ENCODE measurements at regions not wholly inside any gene's neighbourhood (a gene's known extent, or its start where the extent isn't known, plus 50 kb on each side); places are given as distances from the start of the nearest gene placed in this dataset.

DNA sequence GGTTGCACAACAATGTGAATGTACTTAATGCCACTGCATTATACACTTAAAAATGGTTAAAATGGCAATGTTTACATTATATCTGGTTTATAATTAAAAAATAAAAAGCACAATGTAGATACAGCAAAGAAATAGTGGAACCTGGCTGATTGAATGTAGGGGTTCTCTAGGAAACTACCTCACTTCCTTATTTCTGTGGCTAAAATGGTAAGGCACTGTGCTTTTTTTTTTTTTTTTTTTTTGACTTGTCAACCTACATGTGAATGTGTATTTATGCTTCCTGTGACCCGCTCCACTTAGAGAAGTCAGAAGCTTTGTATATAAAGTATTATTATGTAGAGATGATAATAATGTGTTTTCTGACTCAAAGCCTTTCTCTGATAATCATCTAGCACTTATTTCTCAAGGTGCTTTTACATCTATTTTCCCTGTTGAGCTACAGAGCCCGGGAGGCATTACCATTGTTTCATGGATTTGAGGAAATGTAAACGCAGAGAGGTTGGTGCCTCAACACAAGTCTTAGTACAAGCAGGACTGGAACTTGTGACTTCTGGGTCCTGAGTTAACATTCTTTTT, 55.0 kb downstream of the SOX4 start:
- no peak for DNase-seq

DNA sequence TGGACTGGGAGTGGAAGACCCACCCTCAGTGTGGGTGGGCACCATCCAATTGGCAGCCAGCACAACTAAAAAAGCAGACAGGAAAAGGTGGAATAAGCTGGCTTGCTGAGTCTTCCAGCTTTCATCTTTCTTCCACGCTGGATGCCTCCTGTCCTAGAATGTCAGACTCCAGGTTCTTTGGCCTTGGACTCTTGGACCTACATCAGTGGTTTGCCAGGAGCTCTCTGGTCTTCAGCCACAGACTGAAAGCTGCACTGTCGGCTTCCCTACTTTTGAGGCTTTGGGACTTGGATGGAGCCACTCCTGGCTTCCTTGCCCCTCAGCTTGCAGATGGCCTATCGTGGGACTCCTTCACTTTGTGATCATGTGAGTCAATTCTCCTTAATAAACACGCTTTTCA, 59.8 kb downstream of the SOX4 start:
- DNase-seq = no peak

DNA sequence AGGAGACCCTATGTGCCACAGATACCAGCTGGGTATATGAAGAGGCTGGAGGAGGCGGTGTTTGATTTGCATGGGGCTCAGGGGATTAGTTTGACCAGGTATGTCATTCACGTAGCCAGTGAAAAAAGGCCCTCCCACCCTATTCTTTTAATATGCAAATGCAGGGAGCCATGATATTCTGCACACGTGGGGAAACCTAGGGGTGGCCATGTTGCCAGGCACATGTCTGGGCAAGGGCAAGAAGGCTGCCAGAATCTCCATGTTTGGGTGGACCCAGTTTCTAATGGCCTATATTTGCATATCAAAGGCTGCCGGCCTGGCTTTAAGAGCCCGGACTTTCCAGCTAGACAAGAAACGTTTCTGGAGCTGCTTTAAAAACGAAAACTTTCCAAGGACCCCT, 60.4 kb downstream of the SOX4 start:
- no peak for DNase-seq

DNA sequence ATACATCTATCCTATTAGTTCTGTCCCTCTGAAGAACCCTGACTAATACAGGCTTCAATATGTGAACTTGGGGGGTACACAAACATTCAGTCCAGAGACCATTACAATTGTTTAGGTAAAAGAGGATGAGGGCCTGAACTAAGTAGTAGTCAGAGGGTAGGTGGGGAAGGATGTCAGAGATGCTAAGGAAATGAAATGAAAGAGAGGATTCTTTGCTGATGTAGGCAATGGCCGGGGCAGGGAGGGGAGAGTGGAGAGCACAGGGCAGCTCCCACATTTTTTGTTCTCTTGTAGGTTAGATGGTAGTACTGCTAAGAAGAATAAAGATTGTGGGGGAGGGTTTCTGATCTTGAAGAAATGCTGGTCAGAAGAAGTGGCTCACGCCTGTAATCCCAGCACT, 60.8 kb downstream of the SOX4 start:
- no peak for DNase-seq

DNA sequence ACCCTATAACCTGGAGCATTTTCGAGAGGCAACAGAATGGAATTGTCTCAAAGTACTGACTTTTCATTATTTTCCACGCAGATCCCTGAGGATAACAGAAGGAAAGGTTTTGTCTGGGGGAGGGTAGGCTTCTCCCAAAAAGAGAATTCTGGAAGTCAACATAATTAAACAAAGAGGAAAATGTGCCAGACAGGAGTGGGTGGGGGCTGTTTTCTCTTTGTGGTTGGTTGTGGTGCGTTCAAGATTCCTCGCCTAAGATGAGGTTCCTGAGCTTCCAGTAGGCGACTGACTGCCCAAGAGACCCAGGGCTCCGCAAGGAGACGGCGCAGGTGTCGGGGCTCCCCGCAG, 70.4 kb downstream of the SOX4 start:
- no peak for DNase-seq

DNA sequence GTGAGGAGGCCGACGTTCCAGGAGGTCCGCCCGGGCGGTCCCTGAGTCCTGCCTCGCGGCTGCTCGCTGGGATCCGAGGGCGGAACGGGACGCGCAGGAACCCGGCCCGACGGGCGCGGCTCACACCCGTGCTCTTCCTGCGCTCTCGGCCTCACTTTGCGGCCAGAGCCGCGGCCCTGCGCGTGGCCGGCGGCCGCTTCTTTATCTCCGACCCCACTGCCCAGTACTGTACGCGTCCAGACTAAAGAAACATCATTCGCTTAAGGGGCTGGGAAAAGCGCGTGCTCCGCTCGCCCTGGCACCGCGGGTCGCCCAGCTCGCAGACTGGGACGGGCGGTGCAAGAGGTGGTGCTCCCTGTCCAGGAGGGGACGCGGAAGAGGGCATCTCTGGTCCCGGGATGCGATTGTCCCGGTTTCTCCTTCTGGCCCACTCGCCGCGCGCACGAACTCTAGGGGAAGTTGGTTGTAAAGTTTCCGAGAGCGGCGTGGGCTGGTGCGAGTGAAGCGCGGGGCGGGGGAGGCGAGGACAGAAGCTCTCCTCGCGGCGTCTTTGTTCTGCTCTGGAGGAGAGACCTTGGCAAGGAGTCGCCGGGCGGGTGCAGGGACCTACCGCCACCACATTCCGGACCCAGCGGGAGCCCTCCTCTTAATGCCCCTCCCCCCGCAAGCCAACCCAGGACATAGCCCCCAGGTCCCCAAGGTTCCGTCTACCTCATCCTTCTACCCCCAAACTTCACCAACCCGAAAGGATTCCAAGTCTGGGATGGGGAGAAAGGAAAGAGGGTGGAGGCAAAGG, 71.0 kb downstream of the SOX4 start:
- DNase-seq = no peak

DNA sequence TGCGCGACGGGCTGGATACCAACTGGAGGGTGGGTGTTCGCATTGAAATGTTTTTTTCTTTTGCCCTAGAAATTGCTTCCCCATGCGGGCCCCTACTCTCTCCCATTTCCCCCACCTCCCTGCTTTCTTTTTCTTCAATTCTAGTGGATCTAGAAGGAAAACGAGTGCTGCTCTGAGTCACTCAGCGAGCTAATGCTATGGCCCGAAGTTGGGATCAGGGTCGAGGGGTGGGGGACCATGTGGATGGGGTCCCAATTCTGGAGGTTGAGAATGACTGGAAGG, 71.5 kb downstream of the SOX4 start:
- no peak for DNase-seq

DNA sequence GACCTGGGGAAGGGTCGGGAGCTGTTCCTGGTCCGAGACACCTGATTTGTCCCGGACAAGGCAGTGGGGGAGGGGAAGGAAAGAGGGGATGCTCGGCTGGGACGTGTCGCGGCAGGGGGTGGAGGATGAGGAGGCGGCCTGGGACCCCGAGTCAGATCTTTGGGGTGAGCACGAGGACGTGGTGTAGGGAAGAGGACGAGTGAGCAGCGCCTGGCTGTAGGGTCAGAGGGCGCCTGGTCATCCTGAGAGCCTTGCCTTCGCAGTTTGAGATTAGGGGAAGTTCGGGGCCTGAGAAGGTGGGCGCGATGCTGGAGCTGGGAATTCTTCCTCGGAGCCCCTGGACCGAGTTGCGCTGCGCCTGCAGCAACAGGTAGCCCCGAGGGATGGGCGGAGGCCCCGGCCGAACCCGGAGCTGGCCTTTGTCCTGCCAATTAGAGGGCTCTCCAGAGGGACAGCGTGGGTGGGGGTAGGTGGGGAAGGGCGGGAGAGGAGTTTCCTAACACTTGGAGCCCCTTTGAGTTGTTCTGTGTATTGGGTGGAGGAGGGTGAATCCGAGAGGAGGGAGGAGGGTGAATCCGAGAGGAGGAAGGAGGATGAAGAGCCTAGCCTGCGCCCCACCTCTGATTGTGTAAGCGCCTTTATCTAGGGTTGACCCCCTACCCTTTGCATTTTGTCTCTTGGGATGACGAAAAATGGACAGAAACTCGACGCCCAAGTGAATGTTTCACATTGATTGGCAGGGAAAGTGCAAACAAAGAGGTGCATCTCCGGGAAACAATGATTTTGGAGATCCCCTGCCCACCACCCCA, 72.0 kb downstream of the SOX4 start:
- DNase-seq = no peak

DNA sequence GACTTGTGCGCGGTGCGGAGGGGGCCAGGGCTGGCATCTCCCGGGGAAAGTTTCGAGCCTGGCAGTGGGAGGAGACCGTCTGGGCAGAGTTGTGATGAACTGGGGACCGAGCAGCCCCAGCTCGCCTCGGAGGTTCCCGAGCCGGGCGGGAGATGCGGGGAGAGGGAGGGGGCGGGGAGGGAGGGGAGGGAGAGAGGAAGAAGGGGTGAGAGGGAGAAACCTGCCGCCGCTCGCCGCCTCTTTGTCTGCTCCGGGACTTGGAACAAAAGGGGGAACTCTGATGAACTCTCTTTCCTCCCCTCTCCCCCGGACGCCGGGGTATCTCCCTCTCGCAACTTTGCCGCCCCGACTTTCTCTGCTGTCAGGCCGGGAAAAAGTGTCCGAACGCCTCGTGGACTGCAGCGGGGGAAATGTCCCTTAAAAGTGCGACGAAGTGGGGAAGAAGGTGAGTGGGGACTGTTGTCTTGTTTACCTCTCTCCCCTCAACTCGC, 72.7 kb downstream of the SOX4 start:
- no peak for DNase-seq

DNA sequence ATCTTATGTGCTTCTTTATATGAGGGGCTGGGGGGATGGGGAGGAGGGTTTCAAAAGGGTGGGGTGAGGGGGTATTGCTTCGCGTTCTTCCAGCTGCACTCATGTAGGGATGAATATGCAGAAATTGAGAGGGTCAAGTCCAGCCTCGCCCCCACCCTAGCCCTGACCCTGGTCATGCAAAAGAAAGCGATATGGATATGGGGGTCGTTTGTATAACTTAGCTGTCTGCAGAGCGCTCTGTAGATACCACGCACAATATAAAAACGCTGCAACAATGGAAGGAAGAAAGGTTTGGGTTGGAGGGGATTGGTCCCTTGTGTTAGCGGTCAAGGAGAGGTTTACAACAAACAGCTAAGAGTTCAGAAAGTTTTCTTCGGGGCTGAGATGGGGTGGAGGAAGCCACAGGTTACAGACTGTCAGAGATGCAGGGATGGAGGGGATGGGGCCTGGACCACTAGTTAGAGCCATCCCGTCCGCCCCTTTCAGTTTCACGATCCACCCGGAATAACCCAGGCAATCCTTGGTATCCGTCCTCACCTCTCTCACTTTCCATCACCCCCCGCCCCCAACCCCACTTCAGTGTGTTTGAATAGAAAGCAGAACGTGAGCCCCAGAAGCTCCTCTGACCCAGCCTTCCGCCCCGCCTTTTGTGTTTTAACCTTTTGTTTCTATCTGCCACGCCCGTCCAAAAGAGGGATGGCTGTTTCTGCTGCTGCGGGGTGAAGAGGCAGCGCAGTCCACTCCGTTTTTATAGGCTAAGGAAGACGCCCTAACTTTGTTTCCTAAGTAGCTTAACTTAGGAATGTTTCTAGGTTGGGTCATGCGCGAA, 73.5 kb downstream of the SOX4 start:
- no peak for DNase-seq

DNA sequence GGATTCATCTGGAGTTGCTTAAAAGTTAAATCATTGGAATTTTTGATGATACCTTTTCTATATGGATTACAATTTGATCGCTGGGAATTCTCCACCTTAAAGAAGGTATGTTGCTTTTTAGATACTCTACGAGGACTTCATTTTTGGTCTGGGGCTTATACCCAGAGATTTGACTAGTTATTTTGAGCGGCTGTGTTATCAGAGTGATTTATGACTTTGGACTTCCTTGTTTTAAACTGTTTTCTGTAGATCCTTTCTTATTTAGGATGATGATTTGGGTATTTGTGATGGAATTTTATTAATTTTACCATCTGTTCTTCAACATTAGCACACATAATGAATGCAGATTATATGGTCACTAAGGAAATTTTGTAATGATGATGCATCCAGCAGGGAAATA, 75.2 kb downstream of the SOX4 start:
- DNase-seq = no peak

DNA sequence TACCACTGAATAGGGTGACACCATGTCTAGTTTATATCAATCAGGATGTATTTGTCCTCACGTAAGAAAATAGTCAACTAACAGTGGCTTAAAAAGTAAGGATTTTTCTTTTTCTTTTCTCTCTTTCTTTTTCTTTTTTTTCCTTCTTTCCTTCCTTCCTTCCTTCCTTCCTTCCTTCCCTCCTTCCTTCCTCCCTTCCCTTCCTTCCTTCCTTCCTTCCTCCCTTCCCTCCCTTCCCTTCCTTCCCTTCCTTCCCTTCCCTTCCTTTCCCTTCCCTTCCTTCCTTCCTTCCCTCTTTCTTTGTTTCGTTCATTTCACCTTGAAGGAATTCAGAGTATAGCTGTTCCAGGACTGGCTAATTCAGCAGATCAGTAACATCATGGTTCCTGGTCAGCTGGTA, 83.2 kb downstream of the SOX4 start:
- DNase-seq = no peak

DNA sequence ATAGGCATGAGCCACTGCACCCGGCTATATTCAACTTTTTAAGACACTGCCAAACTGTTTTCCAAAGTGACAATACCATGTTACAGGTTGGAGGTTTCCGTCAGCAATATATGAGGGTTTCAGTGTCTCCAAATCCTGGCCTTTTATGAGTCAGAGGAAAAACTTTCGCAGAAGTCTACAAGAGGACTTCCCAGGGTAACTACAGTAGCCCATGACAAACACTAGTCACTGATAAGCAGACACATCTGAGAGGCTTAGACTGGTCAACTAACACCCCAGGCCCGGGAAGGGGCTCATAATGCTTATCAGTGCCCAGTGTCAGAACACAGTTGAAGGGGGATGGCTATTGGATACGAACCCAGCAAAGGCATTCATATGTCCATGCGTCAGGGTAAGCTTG, 85.4 kb downstream of the SOX4 start:
- no peak for DNase-seq

DNA sequence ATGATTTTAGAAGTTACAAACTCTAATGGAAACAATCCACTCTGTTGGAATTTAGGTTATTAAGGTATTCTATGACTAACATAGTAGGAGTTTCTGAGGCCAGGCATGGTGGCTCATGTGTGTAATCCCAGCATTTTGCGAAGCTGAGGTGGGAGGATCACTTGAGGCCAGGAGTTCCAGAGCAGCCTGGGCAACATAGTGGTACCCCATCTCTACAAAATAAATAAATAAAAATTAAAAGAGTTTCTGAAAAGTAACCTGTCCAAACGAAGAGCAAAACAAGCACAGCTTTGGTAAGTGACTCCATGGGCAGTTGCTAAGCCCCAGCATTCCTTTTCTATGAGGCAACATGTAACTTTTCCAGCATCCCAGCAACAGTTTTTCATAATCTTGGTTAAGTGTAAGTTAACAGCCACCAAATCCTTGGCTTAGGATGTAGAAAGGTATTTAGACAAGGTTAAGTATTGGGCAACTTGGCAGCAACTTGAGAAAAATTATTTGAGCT, 86.3 kb downstream of the SOX4 start:
- peak; percentile 10 for DNase-seq

DNA sequence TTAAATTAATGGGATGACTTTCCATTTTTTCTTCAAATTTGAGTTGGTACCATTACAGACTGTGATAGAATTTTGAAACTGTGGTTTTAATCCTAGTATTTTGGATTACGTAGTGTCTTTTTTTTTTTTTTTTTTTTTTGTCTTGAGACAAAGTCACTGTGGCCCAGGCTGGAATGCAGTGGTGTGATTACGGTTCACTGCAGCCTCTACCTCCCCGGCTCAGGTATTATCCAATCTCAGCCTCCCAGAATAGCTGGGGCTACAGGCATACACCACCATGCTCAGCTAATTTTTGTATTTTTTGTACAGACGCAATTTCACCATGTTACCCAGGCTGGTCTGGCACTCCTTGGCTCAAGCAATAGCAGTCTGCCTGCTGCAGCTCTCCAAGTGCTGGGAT, 87.1 kb downstream of the SOX4 start:
- DNase-seq = no peak

DNA sequence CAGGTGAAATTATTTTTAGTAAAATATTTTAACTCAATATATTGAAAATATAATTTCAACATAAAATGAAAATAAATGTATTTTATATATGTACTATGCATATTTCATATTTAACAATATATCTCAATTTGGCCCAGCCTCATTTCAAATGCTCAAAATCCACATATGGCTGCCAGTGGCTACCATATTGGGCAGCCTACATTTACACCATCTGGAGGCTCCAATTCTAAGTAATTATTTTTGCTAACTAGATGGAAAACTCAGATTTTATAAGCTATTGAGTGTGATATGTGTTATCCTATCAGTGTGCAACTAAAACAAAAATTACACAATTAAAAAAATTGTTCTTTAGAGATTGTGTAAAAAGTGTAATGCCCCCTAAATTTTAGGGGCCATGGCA, 96.9 kb downstream of the SOX4 start:
- no peak for DNase-seq

DNA sequence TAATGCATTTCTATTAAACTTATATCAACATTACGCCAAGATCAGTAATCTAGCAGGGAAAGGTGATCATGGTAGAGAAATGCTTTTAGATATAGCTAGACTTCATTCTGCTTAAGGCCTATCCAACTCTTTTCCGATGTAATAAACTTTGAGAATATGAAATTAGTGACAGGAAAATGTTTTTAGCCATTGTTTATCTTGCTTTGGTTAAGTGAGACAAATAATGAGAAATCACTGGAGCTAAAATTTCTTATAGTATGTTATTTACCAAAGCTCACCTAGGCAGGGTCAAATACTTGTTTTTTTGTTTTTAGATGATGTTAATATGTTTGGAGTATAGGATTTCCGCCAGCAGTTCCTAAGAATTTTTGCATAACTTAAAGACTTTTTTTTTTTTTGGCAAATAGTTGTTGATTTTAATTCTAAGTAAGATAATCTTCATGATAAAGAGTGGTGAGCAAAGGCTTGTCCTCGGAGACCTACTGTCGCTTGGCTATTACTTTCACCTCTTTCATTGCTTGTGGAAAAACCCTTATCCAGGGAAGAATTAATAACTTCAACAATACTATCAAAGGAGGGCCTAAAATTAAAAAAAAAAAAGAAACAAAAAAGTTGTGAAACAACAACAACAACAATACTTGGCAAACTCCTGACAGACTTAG, 98.3 kb downstream of the SOX4 start:
- no peak for DNase-seq

DNA sequence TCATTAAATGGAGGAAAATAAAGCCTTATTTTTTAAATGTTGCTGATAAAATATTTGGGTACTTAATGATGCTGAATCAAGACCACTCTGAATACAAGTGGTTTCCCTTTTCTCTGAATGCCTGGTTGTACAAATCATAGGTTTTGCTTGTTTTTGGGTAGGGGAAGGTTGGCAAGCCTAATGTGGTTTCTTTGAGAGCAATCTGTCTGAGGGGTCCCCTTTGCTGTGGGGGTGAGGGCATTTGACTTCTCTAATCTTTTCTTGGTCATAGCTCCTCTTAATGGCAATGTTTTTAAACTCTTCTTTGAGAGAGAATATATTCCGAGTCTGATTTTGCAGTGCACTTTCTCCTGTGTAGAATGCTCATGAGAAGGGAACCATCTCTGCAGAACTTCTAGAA, 99.2 kb downstream of the SOX4 start:
- no peak for DNase-seq

DNA sequence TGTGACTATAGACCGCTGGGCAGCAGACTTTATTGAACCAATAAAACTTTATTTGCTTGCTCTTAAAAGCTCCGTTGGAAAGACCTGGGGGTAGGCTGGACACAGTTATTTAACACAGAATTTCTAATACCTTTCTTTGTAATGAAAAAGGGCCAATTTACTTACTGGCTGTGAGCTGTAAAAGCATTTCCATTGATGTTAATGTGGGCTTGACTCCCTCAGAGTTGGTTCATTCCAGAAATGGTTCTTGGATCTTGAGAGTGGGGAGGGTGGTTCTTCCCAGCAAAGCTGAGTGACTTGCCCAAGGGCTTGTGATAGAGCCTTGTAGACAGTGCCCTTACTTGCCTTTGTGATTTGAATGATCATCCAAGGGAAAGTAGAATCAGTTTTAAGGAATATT, 100.6 kb downstream of the SOX4 start:
- DNase-seq = no peak

DNA sequence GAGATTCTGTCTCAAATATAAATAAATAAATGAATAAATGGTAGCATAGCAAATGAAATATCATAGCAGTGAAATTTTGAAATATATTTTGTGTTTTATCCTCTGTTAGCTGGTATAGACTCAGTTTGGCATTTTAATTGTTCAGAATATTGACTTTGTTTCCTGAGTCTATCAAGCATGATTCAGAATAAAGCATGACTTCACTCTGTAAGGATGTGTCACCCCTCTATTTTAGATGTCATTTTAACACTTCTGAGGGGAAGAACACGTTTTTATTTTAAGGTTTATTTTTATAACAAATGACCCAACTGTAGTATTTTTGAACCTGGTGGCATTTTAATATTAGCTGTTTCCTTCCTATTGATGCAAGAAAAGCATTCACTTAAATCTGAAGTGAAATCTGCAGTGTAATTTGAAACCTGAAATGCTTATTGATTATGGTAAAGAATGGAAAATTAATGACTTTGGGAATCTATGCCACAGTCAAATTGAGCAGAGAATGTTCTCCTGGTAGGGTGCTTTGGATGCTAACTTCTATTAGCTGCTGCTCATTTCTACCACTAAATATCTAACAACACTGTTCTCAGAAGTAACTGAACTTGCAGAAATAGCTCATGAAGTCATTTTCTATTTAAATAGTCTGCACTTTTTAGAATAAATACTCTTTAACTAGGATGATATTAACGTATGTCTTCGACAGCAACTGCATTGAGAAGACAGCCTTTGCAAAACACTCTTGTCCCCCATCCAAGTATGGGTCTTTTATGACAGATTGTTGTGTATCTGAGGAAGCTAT, 114.2 kb downstream of the SOX4 start:
- no peak for DNase-seq

DNA sequence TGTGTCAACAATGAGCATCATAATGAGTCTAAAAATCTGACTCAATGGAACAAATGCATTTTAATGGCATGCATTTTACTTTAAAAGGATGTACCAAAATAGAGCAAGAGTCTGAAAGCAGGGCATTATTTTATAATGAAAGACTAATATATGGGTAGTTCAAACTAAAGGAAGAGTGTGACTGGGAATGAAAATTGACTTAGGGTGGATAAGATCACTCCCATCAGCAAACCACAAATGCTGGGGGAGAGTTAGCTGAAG, 114.7 kb downstream of the SOX4 start:
- DNase-seq = no peak

DNA sequence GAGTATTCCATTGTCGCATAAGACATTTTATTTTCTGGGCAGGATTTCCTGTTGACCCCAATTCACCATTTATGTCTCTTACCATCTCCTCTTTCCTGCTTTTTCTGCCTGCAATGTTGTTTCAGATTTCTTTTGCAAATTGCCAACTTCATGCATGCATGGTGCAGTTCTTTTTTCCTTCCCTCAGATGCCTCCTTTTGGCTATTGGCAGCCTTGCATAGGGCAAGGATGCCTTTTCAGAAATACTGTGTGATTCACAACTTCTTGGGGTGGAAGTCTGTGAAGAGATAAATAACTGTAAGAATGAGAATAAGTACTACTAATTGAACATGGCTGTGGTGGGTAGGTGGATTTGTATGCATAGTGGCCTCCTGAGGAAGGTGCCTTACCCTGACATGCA, 116.7 kb downstream of the SOX4 start:
- no peak for DNase-seq

All from GOT3 (cell line).